ENCODE measurements at regions not wholly inside any gene's neighbourhood (a gene's known extent, or its start where the extent isn't known, plus 50 kb on each side); places are given as distances from the start of the nearest gene placed in this dataset.

GRCh38 chr13:22099585-22099984, 428.7 kb downstream of the FGF9 start (continued):
- TF ChIP-seq ZNF16 (tag by site-specific recombination; IDR thresholded peaks at IDR 0.05; ENCODE audit: low read depth) = no peak
- TF ChIP-seq ZNF311 (tag by site-specific recombination; IDR thresholded peaks at IDR 0.05; ENCODE audit: borderline replicate concordance) = no peak
- no peak for TF ChIP-seq YY1 (tag by site-specific recombination; IDR thresholded peaks at IDR 0.05)
- no peak for TF ChIP-seq ZNF184 (tag by site-specific recombination; IDR thresholded peaks at IDR 0.05)
- TF ChIP-seq, protein P1, sequence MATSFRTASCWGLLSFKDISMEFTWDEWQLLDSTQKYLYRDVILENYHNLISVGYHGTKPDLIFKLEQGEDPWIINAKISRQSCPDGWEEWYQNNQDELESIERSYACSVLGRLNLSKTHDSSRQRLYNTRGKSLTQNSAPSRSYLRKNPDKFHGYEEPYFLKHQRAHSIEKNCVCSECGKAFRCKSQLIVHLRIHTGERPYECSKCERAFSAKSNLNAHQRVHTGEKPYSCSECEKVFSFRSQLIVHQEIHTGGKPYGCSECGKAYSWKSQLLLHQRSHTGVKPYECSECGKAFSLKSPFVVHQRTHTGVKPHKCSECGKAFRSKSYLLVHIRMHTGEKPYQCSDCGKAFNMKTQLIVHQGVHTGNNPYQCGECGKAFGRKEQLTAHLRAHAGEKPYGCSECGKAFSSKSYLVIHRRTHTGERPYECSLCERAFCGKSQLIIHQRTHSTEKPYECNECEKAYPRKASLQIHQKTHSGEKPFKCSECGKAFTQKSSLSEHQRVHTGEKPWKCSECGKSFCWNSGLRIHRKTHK (tag by site-specific recombination; IDR thresholded peaks at IDR 0.05) = no peak
- no peak for TF ChIP-seq ZNF10 (tag by site-specific recombination; IDR thresholded peaks at IDR 0.05)
- TF ChIP-seq ZNF549 (tag by site-specific recombination; IDR thresholded peaks at IDR 0.05) = no peak
- TF ChIP-seq ZNF558 (tag by site-specific recombination; IDR thresholded peaks at IDR 0.05) = no peak
- no peak for TF ChIP-seq GLI4 (tag by site-specific recombination; IDR thresholded peaks at IDR 0.05)

GRCh38 chr13:22102271-22102670, 431.4 kb downstream of the FGF9 start:
- H3K27ac ChIP-seq (ENCODE audit: extremely low read depth, low read depth, low read length) = no peak overlapping the region
- CTCF ChIA-PET = no interaction called here
- H3K36me3 ChIP-seq (ENCODE audit: control insufficient read depth in 2 of 2, insufficient read depth in 1 of 2, low read length in 2 of 2) = no peaks in the 10 kb centered on the region
- no peaks in the 10 kb centered on the region for H3K9me3 ChIP-seq (ENCODE audit: control insufficient read depth, insufficient read depth, low read depth, low read length)
- no peak overlapping the region for H3K4me3 ChIP-seq (ENCODE audit: low read depth, low read length)
- TF ChIP-seq ZNF146 (tag by site-specific recombination; IDR thresholded peaks at IDR 0.05) (no peak), ZNF202 (tag by site-specific recombination; IDR thresholded peaks at IDR 0.05; ENCODE audit: borderline replicate concordance) (no peak), BCL11B (tag by site-specific recombination; IDR thresholded peaks at IDR 0.05; ENCODE audit: low read depth) (no peak), ZXDB (tag by site-specific recombination; IDR thresholded peaks at IDR 0.05) (no peak)
- TF ChIP-seq, protein P2, sequence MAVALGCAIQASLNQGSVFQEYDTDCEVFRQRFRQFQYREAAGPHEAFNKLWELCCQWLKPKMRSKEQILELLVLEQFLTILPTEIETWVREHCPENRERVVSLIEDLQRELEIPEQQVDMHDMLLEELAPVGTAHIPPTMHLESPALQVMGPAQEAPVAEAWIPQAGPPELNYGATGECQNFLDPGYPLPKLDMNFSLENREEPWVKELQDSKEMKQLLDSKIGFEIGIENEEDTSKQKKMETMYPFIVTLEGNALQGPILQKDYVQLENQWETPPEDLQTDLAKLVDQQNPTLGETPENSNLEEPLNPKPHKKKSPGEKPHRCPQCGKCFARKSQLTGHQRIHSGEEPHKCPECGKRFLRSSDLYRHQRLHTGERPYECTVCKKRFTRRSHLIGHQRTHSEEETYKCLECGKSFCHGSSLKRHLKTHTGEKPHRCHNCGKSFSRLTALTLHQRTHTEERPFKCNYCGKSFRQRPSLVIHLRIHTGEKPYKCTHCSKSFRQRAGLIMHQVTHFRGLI (tag by site-specific recombination; IDR thresholded peaks at IDR 0.05) = no peak
- H3K4me1 ChIP-seq (ENCODE audit: control insufficient read depth, insufficient read depth, low read length) = no peaks in the 10 kb centered on the region
- POLR2A ChIA-PET = no interaction called here

- H3K4me3 ChIP-seq (ENCODE audit: low read depth, low read length) = no peak overlapping the region
- H3K9me3 ChIP-seq (ENCODE audit: control insufficient read depth, insufficient read depth, low read depth, low read length) = no peaks in the 10 kb centered on the region
- POLR2A ChIA-PET = no interaction called here
- TF ChIP-seq SETDB1 (IDR thresholded peaks at IDR 0.05; ENCODE audit: insufficient read length, low read length) (no peak), KLF7 (tag by site-specific recombination; IDR thresholded peaks at IDR 0.05; ENCODE audit: borderline replicate concordance) (no peak), ZNF629 (tag by site-specific recombination; IDR thresholded peaks at IDR 0.05) (no peak), ATF2 (tag by site-specific recombination; IDR thresholded peaks at IDR 0.05; ENCODE audit: low read depth) (no peak), OVOL3 (tag by site-specific recombination; IDR thresholded peaks at IDR 0.05) (no peak), ZNF157 (tag by site-specific recombination; IDR thresholded peaks at IDR 0.05) (no peak), ZNF292 (tag by site-specific recombination; IDR thresholded peaks at IDR 0.05; ENCODE audit: borderline replicate concordance, low read depth) (no peak), ZNF626 (tag by site-specific recombination; IDR thresholded peaks at IDR 0.05) (no peak), FEZF1 (tag by site-specific recombination; IDR thresholded peaks at IDR 0.05) (no peak), ZNF138 (tag by site-specific recombination; IDR thresholded peaks at IDR 0.05; ENCODE audit: borderline replicate concordance) (no peak)
- H3K4me1 ChIP-seq (ENCODE audit: control insufficient read depth, insufficient read depth, low read length) = peaks cover 6% of the 10 kb centered on the region
- H3K36me3 ChIP-seq (ENCODE audit: control insufficient read depth in 2 of 2, insufficient read depth in 1 of 2, low read length in 2 of 2) = no peaks in the 10 kb centered on the region
- H3K27ac ChIP-seq (ENCODE audit: extremely low read depth, low read depth, low read length) = no peak overlapping the region
- CTCF ChIA-PET = interaction anchor here (0.7 kb wide), 2 partner anchors 19 to 484 kb away, joined by 3 to 4 read pairs; no protein-coding TSS in a partner anchor
Measured at GRCh38 chr13:22103046-22104027, 432.5 kb downstream of the FGF9 start.
